ENCODE measurements at regions not wholly inside any gene's neighbourhood (a gene's known extent, or its start where the extent isn't known, plus 50 kb on each side); places are given as distances from the start of the nearest gene placed in this dataset.
A peak's percentile ranks its signal among the peaks of the same experiment; 100 is the strongest.

GRCh38 chr5:167793700-167794099 lies 497.7 kb upstream of the WWC1 start:
- TF ChIP-seq POLR2A (IDR thresholded peaks at IDR 0.05) (no peak), CTCF (IDR thresholded peaks at IDR 0.05) (peak in 2 of 7 experiments; percentile 10 to 19)
